ACC112 (cell line): ENCODE measurements at regions not wholly inside any gene's neighbourhood (a gene's known extent, or its start where the extent isn't known, plus 50 kb on each side); places are given as distances from the start of the nearest gene placed in this dataset.
"Not testable (repeated sequence)": the region's sequence is repeated elsewhere in the genome, so short reads cannot be mapped to it uniquely, and the experiment has no call there.

ENCODE experiments used
- H2AFZ ChIP-seq: fragments of 200-600 bp; sonication (generic); one replicate; pipeline ENCODE4 v1.6.0; 2017; ENCODE audit warnings: antibody characterized with exemption, low read length; ENCODE audit not compliant: unreplicated experiment
- H3K27ac ChIP-seq: fragments of 200-600 bp; sonication (generic); 2 replicates; pipeline ENCODE4 v1.5.1; 2014; ENCODE audit warnings: low read depth, mild to moderate bottlenecking, antibody characterized with exemption, low read length, moderate library complexity
- H3K27me3 ChIP-seq: fragments of 200-600 bp; sonication (generic); 2 replicates; pipeline ENCODE4 v1.6.1; 2014; ENCODE audit warnings: mild to moderate bottlenecking, antibody characterized with exemption, low read length, moderate library complexity, mixed read lengths; ENCODE audit not compliant: insufficient read depth
- H3K36me3 ChIP-seq: fragments of 200-600 bp; sonication (generic); 2 replicates; pipeline ENCODE4 v1.6.1; 2016; ENCODE audit warnings: mild to moderate bottlenecking, antibody characterized with exemption, low read length, moderate library complexity, mixed read lengths; ENCODE audit not compliant: insufficient read depth
- H3K4me1 ChIP-seq: fragments of 200-600 bp; sonication (generic); one replicate; pipeline ENCODE4 v1.6.1; 2016; ENCODE audit warnings: low read length, mixed read lengths; ENCODE audit not compliant: insufficient read depth, unreplicated experiment, control insufficient read depth
- H3K4me3 ChIP-seq: fragments of 200-600 bp; sonication (generic); 2 replicates; pipeline ENCODE4 v1.5.1; 2014; ENCODE audit warnings: mild to moderate bottlenecking, low read depth, low read length
- H3K79me2 ChIP-seq: fragments of 200-600 bp; sonication (generic); one replicate; pipeline ENCODE4 v1.6.0; 2016; ENCODE audit warnings: low read length; ENCODE audit not compliant: control insufficient read depth, unreplicated experiment, insufficient read depth

GRCh38 chr1:81512252-81513003, 288.3 kb upstream of the ADGRL2 start:
- Histone ChIP-seq H3K27me3 (no peaks in the 10 kb centered on the region), H3K4me1 (no peaks in the 10 kb centered on the region), H3K27ac (no peak overlapping the region), H3K79me2 (no peaks in the 10 kb centered on the region), H3K4me3 (no peak overlapping the region), H3K36me3 (no peaks in the 10 kb centered on the region), H2AFZ (no peak overlapping the region)

GRCh38 chr1:81511281-81511680, 289.5 kb upstream of the ADGRL2 start:
- H3K79me2 ChIP-seq = no peaks in the 10 kb centered on the region
- no peak overlapping the region for H2AFZ ChIP-seq
- no peaks in the 10 kb centered on the region for H3K27me3 ChIP-seq
- H3K4me3 ChIP-seq = no peak overlapping the region
- no peak overlapping the region for H3K27ac ChIP-seq
- no peaks in the 10 kb centered on the region for H3K36me3 ChIP-seq
- no peaks in the 10 kb centered on the region for H3K4me1 ChIP-seq

GRCh38 chr1:81510701-81511100, 290.0 kb upstream of the ADGRL2 start:
- H3K36me3 ChIP-seq = no peaks in the 10 kb centered on the region
- no peak overlapping the region for H2AFZ ChIP-seq
- no peak overlapping the region for H3K4me3 ChIP-seq
- H3K4me1 ChIP-seq = no peaks in the 10 kb centered on the region
- no peaks in the 10 kb centered on the region for H3K79me2 ChIP-seq
- H3K27me3 ChIP-seq = no peaks in the 10 kb centered on the region
- H3K27ac ChIP-seq = no peak overlapping the region

- Histone ChIP-seq H3K4me3 (no peak overlapping the region), H3K36me3 (no peaks in the 10 kb centered on the region), H3K79me2 (no peaks in the 10 kb centered on the region), H3K4me1 (no peaks in the 10 kb centered on the region), H3K27ac (no peak overlapping the region), H3K27me3 (no peaks in the 10 kb centered on the region), H2AFZ (no peak overlapping the region)
Observed at GRCh38 chr1:81509594-81509993, 291.1 kb upstream of the ADGRL2 start.

- Histone ChIP-seq H2AFZ (no peak overlapping the region), H3K79me2 (no peaks in the 10 kb centered on the region), H3K27me3 (no peaks in the 10 kb centered on the region), H3K4me3 (no peak overlapping the region), H3K36me3 (no peaks in the 10 kb centered on the region), H3K4me1 (no peaks in the 10 kb centered on the region), H3K27ac (no peak overlapping the region)
Observed at GRCh38 chr1:81506699-81507098, 294.0 kb upstream of the ADGRL2 start.

GRCh38 chr1:81505831-81506230, 294.9 kb upstream of the ADGRL2 start:
- no peaks in the 10 kb centered on the region for H3K36me3 ChIP-seq
- no peaks in the 10 kb centered on the region for H3K4me1 ChIP-seq
- no peak overlapping the region for H2AFZ ChIP-seq
- H3K4me3 ChIP-seq = no peak overlapping the region
- H3K79me2 ChIP-seq = no peaks in the 10 kb centered on the region
- H3K27me3 ChIP-seq = no peaks in the 10 kb centered on the region
- H3K27ac ChIP-seq = no peak overlapping the region

DNA sequence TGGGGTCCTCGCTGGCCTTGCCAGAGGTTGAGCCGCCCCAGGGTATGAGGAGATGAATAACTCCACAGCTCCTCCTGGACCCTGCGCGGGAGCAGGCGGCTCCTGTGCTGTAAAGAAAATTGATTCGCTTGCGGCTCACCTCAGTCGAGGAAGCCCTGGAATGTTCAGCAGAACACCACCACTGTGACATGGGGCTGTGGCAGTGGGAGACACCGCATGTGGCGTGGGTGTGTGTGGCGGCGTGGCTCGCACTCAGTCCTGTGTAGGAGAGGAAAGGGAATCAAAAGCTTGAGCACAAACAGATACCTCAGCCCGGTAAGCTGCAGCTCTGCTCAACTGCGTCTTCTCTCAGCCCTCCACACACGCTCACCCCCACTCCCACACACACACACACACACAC, 295.9 kb upstream of the ADGRL2 start:
- H3K27me3 ChIP-seq, H3K27ac ChIP-seq, H2AFZ ChIP-seq, H3K36me3 ChIP-seq, H3K4me3 ChIP-seq, H3K4me1 ChIP-seq, H3K79me2 ChIP-seq: not testable (repeated sequence)

DNA sequence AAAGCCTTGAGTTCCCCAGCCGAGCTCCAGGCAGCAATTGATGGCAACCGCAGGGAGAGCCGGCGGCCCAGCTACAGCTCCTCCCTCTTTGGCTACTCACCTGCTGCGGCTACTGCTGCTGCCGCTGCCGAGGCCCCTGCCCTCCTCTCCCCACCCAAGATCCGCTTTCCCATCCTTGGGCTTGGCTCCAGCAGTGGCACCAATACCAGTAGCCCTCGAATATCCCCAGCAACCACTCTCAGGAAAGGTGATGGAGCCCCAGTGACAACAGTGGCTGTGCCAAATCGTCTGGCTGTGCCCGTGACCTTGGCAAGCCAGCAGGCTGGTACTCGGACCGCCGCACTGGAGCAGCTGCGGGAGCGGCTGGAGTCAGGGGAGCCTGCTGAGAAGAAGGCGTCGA, 298.0 kb upstream of the ADGRL2 start:
- H3K36me3 ChIP-seq, H3K4me3 ChIP-seq, H3K4me1 ChIP-seq, H3K27ac ChIP-seq, H3K27me3 ChIP-seq, H3K79me2 ChIP-seq, H2AFZ ChIP-seq: not testable (repeated sequence)

GRCh38 chr1:81501485-81501884, 299.2 kb upstream of the ADGRL2 start:
- H3K4me3 ChIP-seq, H3K27me3 ChIP-seq, H3K36me3 ChIP-seq, H3K4me1 ChIP-seq, H2AFZ ChIP-seq, H3K79me2 ChIP-seq, H3K27ac ChIP-seq: not testable (repeated sequence)

GRCh38 chr1:81499487-81499886, 301.2 kb upstream of the ADGRL2 start:
- Histone ChIP-seq H3K36me3 (no peaks in the 10 kb centered on the region), H3K79me2 (no peaks in the 10 kb centered on the region), H2AFZ (no peak overlapping the region)

GRCh38 chr1:81498471-81499462, 302.0 kb upstream of the ADGRL2 start:
- H2AFZ ChIP-seq = no peak overlapping the region
- H3K27ac ChIP-seq = no peak overlapping the region
- H3K79me2 ChIP-seq = no peaks in the 10 kb centered on the region
- no peaks in the 10 kb centered on the region for H3K4me1 ChIP-seq
- no peaks in the 10 kb centered on the region for H3K36me3 ChIP-seq
- no peak overlapping the region for H3K4me3 ChIP-seq
- no peaks in the 10 kb centered on the region for H3K27me3 ChIP-seq

More at GRCh38 chr1:81499487-81499886, 301.2 kb upstream of the ADGRL2 start:
- Histone ChIP-seq H3K4me1 (no peaks in the 10 kb centered on the region), H3K27me3 (no peaks in the 10 kb centered on the region), H3K4me3 (no peak overlapping the region), H3K27ac (no peak overlapping the region)
